Neural progenitor cell (in vitro differentiated cells): ENCODE measurements at regions not wholly inside any gene's neighbourhood (a gene's known extent, or its start where the extent isn't known, plus 50 kb on each side); places are given as distances from the start of the nearest gene placed in this dataset.
"Not testable (repeated sequence)": the region's sequence is repeated elsewhere in the genome, so short reads cannot be mapped to it uniquely, and the experiment has no call there.

Experiments
- DNase-seq: peaks from one replicate; pipeline ENCODE4 v3.0.0-alpha.2; 2016; ENCODE audit warnings: low spot score
- H2AFZ ChIP-seq: fragments of 200-600 bp; sonication (generic); replicated peaks from 2 replicates; pipeline ENCODE4 v1.6.1; 2016; ENCODE audit warnings: antibody characterized with exemption
- H3F3A ChIP-seq: fragments of 200-600 bp; sonication (generic); 2 replicates; pipeline ENCODE4 v1.6.1; 2016; ENCODE audit warnings: antibody characterized with exemption, low read depth
- H3K27ac ChIP-seq: fragments of 200-600 bp; sonication (generic); 2 replicates; pipeline ENCODE4 v1.5.1; 2016; ENCODE audit warnings: mild to moderate bottlenecking
- H3K27me3 ChIP-seq: fragments of 200-600 bp; sonication (generic); 2 replicates; pipeline ENCODE4 v1.6.1; 2016; ENCODE audit warnings: mild to moderate bottlenecking, moderate library complexity
- H3K36me3 ChIP-seq: fragments of 200-600 bp; sonication (generic); 2 replicates; pipeline ENCODE4 v1.5.1; 2016
- H3K4me1 ChIP-seq: fragments of 200-600 bp; sonication (generic); 2 replicates; pipeline ENCODE4 v1.6.1; 2016; ENCODE audit warnings: mixed run types
- H3K4me2 ChIP-seq: fragments of 200-600 bp; sonication (generic); 2 replicates; pipeline ENCODE4 v1.6.1; 2016
- H3K4me3 ChIP-seq: fragments of 200-600 bp; sonication (generic); 2 replicates; pipeline ENCODE4 v1.5.1; 2016
- H3K79me2 ChIP-seq: fragments of 200-600 bp; sonication (generic); 2 replicates; pipeline ENCODE4 v1.6.1; 2016; ENCODE audit warnings: low read depth
- H3K9ac ChIP-seq: fragments of 200-600 bp; sonication (generic); 2 replicates; pipeline ENCODE4 v1.6.1; 2016
- H3K9me3 ChIP-seq: fragments of 200-600 bp; sonication (generic); 2 replicates; pipeline ENCODE4 v1.5.1; 2016; ENCODE audit warnings: low read depth
- H4K20me1 ChIP-seq: fragments of 200-600 bp; sonication (generic); 2 replicates; pipeline ENCODE4 v1.6.1; 2016; ENCODE audit warnings: low read depth
- H3K27ac Mint-ChIP-seq: 3 replicates; pipeline ENCODE4 v1.8.0; 2021; ENCODE audit warnings: mixed read lengths
- H3K27me3 Mint-ChIP-seq: 2 replicates; pipeline ENCODE4 v1.8.0; 2022; ENCODE audit warnings: low read depth, mild to moderate bottlenecking, inconsistent platforms, moderate library complexity, mixed read lengths; ENCODE audit not compliant: insufficient read depth
- H3K36me3 Mint-ChIP-seq: 3 replicates; pipeline ENCODE4 v1.8.0; 2021; ENCODE audit warnings: mixed read lengths
- H3K4me1 Mint-ChIP-seq: 3 replicates; pipeline ENCODE4 v1.8.0; 2021; ENCODE audit warnings: mixed read lengths
- H3K4me3 Mint-ChIP-seq: 3 replicates; pipeline ENCODE4 v1.8.0; 2021; ENCODE audit warnings: mild to moderate bottlenecking, moderate library complexity, mixed read lengths
- H3K9me3 Mint-ChIP-seq: 3 replicates; pipeline ENCODE4 v1.8.0; 2020; ENCODE audit warnings: mixed read lengths
- EZH2 ChIP-seq: fragments of 200-600 bp; sonication (generic); IDR thresholded peaks from 2 replicates; pipeline ENCODE4 v1.6.1; 2017; ENCODE audit warnings: antibody characterized with exemption, mild to moderate bottlenecking, moderate library complexity
- EZH2phosphoT487 ChIP-seq: fragments of 200-600 bp; sonication (generic); IDR thresholded peaks from 2 replicates; pipeline ENCODE4 v1.6.1; 2017; ENCODE audit warnings: antibody characterized with exemption
- TF ChIP-seq, protein P1 (sequence below): fragments of 200-600 bp; sonication (generic); IDR thresholded peaks from 2 replicates; pipeline ENCODE4 v1.5.1; 2017; ENCODE audit warnings: antibody characterized with exemption, mild to moderate bottlenecking

DNA sequence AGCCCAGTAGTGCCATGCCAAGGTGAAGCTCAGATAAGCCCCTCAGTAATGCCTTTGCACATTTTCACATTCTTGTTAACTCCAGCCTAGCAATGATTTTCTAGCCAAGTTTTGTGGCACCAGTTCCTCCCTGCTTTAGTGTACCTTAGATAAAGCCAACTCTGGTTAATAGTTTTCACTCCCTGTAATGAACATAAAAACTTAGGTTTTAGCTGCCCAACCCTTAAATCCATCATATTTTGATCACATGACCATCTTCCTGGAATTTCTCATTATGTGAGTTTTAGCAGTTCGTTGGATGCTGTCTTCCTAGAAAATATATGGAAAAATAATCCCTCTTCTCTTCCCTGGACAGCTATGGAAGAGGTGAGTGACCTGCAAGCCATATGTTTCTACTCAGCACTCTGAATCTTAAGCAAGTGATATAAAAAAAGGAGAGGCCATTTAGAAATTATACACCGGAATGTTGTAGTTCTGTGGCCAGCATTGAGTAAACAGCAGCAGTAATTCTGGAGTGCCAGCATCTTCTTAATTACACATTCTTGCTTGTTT is 62.2 kb upstream of the P2RY1 start:
- Mint-ChIP-seq H3K27me3 (no peaks in the 10 kb centered on the region), H3K4me1 (no peaks in the 10 kb centered on the region), H3K4me3 (no peak overlapping the region), H3K9me3 (no peaks in the 10 kb centered on the region), H3K36me3 (peaks cover 1% of the 10 kb centered on the region), H3K27ac (no peak overlapping the region)
- H3K4me3 ChIP-seq, result no peak overlapping the region
- no peaks in the 10 kb centered on the region for H4K20me1 ChIP-seq
- H2AFZ ChIP-seq, result no peak overlapping the region
- H3K9ac ChIP-seq, result no peak overlapping the region
- TF ChIP-seq EZH2, result no peak
- no peak for TF ChIP-seq EZH2phosphoT487
- TF ChIP-seq, protein P1, sequence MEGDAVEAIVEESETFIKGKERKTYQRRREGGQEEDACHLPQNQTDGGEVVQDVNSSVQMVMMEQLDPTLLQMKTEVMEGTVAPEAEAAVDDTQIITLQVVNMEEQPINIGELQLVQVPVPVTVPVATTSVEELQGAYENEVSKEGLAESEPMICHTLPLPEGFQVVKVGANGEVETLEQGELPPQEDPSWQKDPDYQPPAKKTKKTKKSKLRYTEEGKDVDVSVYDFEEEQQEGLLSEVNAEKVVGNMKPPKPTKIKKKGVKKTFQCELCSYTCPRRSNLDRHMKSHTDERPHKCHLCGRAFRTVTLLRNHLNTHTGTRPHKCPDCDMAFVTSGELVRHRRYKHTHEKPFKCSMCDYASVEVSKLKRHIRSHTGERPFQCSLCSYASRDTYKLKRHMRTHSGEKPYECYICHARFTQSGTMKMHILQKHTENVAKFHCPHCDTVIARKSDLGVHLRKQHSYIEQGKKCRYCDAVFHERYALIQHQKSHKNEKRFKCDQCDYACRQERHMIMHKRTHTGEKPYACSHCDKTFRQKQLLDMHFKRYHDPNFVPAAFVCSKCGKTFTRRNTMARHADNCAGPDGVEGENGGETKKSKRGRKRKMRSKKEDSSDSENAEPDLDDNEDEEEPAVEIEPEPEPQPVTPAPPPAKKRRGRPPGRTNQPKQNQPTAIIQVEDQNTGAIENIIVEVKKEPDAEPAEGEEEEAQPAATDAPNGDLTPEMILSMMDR, result no peak
- H3K79me2 ChIP-seq, result no peaks in the 10 kb centered on the region
- H3K27me3 ChIP-seq, result no peaks in the 10 kb centered on the region
- no peaks in the 10 kb centered on the region for H3F3A ChIP-seq
- H3K27ac ChIP-seq, result no peak overlapping the region
- peaks cover 7% of the 10 kb centered on the region for H3K4me1 ChIP-seq
- no peaks in the 10 kb centered on the region for H3K9me3 ChIP-seq
- no peak for DNase-seq
- H3K36me3 ChIP-seq, result no peaks in the 10 kb centered on the region
- H3K4me2 ChIP-seq, result no peak overlapping the region

- H3K9me3 ChIP-seq, result no peaks in the 10 kb centered on the region
- no peak overlapping the region for H2AFZ ChIP-seq
- no peaks in the 10 kb centered on the region for H4K20me1 ChIP-seq
- no peaks in the 10 kb centered on the region for H3K36me3 ChIP-seq
- Mint-ChIP-seq H3K9me3 (no peaks in the 10 kb centered on the region), H3K27me3 (no peaks in the 10 kb centered on the region), H3K27ac (no peak overlapping the region), H3K4me1 (no peaks in the 10 kb centered on the region), H3K36me3 (peaks cover 1% of the 10 kb centered on the region), H3K4me3 (no peak overlapping the region)
- no peaks in the 10 kb centered on the region for H3F3A ChIP-seq
- no peak overlapping the region for H3K4me2 ChIP-seq
- no peak overlapping the region for H3K9ac ChIP-seq
- no peaks in the 10 kb centered on the region for H3K27me3 ChIP-seq
- no peak overlapping the region for H3K27ac ChIP-seq
- H3K4me3 ChIP-seq, result no peak overlapping the region
- peaks cover 7% of the 10 kb centered on the region for H3K4me1 ChIP-seq
- DNase-seq, result no peak
- no peak for TF ChIP-seq EZH2
- no peaks in the 10 kb centered on the region for H3K79me2 ChIP-seq
Measured at GRCh38 chr3:152773633-152774032, 61.3 kb upstream of the P2RY1 start.

DNA sequence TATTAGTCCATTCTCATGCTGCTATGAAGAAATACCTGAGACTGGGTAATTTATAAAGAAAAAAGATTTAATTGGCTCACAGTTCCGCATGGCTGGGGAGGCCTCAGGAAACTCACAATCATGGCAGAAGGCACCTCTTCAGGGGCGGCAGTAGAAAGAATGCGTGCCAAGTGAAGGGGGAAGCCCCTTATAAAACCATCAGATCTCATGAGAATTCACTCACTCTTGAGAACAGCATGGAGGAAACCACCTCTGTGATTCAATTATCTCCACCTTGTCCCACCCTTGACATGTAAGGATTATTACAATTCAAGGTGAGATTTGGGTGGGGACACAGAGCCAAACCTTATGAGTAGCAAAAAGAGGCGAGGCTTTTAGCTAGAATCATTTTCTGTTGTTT is 60.7 kb upstream of the P2RY1 start:
- DNase-seq, H3K4me1 Mint-ChIP-seq, H3K36me3 ChIP-seq, H3K4me2 ChIP-seq, H3K9me3 Mint-ChIP-seq, H3K4me3 ChIP-seq, H3K27me3 ChIP-seq, H3K36me3 Mint-ChIP-seq, H3K27ac Mint-ChIP-seq, H4K20me1 ChIP-seq, H3F3A ChIP-seq, H3K4me3 Mint-ChIP-seq, H3K4me1 ChIP-seq, H3K27me3 Mint-ChIP-seq, H2AFZ ChIP-seq, H3K27ac ChIP-seq, H3K79me2 ChIP-seq, H3K9me3 ChIP-seq, H3K9ac ChIP-seq: not testable (repeated sequence)

DNA sequence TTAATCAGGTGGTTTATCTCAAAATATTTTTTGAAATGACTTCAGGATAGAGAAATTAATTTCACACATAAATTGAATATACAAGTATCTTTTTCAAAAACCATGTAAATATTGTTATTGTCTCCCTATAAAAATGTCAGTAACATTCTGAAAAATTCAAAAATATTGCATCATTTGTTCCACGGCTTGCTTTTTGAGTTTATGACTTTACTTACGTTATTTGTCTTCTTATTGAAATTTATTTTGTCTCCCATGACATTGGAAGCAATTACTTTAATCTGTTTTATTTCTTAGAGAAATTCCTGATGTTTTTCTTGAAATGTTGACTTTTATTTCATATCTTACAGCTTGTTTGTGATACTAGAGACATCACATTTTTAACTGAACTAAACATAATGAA is 56.9 kb upstream of the P2RY1 start:
- no peak for TF ChIP-seq EZH2
- TF ChIP-seq, protein P1, result no peak
- TF ChIP-seq EZH2phosphoT487, result no peak
- Mint-ChIP-seq H3K9me3 (no peaks in the 10 kb centered on the region), H3K4me1 (peaks cover 7% of the 10 kb centered on the region), H3K27ac (no peak overlapping the region), H3K36me3 (peaks cover 1% of the 10 kb centered on the region), H3K4me3 (no peak overlapping the region), H3K27me3 (no peaks in the 10 kb centered on the region)
- Histone ChIP-seq H3K9ac (no peak overlapping the region), H3K27ac (no peak overlapping the region), H3K4me1 (no peaks in the 10 kb centered on the region), H2AFZ (no peak overlapping the region), H3K9me3 (no peaks in the 10 kb centered on the region), H3K36me3 (no peaks in the 10 kb centered on the region), H3K4me2 (no peak overlapping the region), H4K20me1 (no peaks in the 10 kb centered on the region), H3K4me3 (no peak overlapping the region), H3K27me3 (no peaks in the 10 kb centered on the region), H3K79me2 (no peaks in the 10 kb centered on the region), H3F3A (no peaks in the 10 kb centered on the region)
- DNase-seq, result no peak
